NCI-H128 (cell line): ENCODE measurements at regions not wholly inside any gene's neighbourhood (a gene's known extent, or its start where the extent isn't known, plus 50 kb on each side); places are given as distances from the start of the nearest gene placed in this dataset.
"Not testable (repeated sequence)": the region's sequence is repeated elsewhere in the genome, so short reads cannot be mapped to it uniquely, and the experiment has no call there.

Experiments
- DNase-seq: peaks from one replicate; lab custom pipeline; 2025; ENCODE audit not compliant: unreplicated experiment; lab: John Stamatoyannopoulos, UW

GRCh38 chr18:46179306-46179705, 75.1 kb downstream of the HAUS1 start:
- no peak for DNase-seq

DNA sequence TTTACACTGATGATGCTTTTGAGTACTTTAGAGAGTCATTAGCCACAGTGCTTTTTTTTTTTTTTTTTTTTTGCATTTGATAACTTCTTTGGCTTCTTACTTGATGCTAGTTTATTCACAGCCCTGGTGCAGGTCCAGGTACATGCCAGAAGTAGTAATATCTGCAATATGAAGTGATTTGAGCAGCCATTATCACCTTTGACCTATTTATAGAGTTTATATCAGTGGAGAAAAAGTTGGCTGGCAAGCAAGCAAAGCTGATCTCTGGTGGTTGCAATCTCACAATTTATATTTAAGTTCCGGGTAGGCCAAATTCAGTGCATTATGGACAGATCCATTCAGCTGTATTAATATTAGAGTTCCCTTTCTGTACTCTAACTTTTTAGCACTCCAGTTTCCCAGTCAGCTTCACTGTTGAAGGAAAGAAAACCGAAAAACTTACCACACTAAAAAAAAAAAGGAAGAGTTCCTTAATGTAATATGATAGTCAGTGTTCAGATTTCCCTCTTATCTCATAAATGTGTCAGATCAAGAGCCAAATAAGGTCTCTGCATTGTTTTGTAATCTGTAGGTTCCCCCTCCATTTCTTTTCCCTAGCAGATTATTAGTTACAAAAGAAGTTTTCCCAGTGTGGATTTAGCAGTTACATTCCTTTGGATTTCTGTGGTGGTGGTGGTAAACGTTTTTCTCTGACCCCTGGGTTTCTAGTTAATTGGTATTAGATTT, 78.6 kb downstream of the HAUS1 start:
- no peak for DNase-seq

DNA sequence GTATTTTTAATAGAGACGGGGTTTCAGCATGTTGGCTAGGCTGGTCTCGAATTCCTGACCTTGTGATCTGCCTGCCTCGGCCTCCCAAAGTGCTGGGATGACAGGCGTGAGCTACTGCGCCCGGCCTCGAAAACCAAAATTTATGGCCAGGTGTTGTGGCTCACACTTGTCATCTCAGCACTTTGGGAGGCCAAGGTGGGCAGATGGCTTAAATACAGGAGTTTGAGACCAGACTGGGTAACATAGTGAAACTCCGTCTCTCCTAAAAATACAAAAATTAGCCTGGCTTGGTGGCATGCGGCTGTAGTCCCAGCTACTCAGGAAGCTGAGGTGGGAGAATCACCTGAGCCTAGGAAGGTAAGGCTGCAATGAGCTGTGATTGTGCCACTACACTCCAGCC, 80.1 kb downstream of the HAUS1 start:
- not testable (repeated sequence) for DNase-seq

- DNase-seq = no peak
These were observed 80.5 kb downstream of the HAUS1 start for GRCh38 chr18:46184727-46185126.

DNA sequence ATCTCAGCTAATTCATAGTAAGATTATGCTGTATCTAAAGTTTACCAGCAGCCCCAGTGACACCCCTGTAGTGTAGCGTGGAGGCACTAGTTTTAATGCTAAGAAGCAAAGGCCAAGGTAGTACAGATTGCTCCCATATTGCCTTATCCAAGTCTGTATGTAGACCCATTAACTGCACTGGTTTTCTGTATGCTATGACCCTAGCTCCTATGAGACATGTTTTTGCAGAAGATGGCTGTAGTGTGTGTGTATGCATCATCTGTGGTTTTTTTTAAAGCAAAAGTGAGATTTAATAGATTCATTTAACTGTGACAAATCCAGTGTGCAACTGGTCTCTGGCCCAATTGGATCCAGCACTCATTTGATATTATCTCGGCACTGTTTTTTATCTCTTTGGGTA, 86.5 kb downstream of the HAUS1 start:
- DNase-seq = no peak

- DNase-seq = no peak
These were observed 92.5 kb downstream of the HAUS1 start for GRCh38 chr18:46196627-46197243.

DNA sequence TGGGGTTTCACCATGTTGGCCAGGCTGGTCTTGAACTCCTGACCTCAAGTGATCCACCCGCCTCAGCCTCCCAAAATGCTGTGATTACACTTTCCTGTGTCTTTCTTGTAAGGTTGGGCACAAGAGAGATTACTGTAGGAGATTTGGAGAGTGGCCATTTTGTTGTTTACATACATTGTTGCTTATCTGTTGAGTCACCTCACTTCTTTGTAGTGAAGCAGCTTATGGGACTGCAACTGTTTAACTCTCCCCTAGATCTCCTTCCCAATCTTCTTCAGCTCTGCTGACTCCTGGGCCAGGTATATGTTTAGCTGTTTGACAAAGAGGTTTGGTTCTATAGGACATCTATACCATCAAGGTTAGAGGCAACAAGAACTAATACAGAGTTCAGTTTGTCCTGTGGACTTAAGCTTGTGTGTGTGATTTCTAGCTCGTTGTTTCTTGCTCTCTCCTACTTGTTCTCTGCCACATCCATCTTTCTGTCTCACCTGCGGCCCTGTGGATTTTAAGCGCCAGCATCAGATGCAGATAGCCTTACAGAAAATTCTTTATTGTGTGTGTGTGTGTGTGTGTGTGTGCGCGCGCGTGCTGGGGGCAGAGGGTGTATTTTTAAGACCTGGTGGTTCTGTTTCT, 95.4 kb downstream of the HAUS1 start:
- DNase-seq = no peak

DNA sequence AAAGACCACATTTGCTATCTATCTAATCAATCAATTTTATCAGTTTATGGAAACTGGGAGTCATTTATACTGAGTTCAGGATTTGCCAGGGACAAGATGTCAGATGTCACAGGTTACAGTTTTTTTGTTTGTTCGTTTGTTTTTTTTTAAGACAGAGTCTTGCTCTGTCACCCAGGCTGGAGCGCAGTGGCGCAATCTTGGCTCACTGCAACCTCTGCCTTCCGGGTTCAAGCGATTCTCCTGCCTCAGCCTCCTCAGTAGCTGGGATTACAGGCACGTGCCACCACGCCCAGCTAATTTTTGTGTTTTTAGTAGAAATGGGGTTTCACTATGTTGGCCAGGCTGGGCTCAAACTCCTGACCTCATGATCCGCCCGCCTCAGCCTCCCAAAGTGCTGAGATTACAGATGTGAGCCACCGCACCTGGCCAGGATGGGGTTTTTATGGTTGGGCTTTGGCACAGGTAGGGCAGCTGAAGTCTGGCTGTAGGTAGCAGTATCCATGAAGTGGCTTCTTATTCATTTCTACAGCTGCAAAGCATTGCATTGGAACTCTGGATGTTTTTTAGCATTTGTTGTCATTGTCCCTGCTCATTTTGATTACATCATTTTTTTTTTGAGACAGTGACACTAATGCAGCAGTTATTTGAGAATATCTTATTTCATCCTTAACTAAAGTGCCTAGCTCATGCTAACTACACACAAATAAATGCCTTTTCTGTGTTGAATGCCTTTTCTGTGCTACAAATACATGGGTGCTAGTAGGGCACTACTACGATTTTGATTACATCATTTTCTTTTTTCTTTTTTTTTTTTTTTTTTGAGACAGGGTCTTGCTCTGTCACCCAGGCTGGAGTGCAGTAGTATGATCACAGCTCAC, 96.2 kb downstream of the HAUS1 start:
- DNase-seq = not testable (repeated sequence)

DNA sequence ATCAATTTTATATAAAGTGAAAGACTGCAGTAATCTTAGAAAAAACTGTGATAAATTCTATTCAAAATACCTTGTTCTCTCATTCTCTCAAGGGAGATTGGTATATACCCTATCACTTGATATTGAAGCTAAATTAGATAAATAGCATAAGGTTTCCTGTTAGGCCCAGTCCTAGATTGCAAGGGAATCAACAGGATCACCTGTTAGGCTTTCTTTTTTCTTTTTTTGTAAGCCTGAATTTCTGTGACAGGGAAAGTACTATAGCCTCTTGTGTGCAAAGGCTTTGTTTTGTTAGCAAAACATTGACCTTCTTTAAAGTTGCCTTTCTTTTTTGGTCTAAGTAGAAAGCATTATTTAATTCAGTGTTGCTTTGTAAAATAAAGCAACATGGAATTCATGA, 100.0 kb downstream of the HAUS1 start:
- DNase-seq = no peak

- no peak for DNase-seq
These were observed 103.8 kb downstream of the HAUS1 start for GRCh38 chr18:46207985-46208384.

GRCh38 chr18:46209161-46209560, 105.0 kb downstream of the HAUS1 start:
- DNase-seq = no peak

DNA sequence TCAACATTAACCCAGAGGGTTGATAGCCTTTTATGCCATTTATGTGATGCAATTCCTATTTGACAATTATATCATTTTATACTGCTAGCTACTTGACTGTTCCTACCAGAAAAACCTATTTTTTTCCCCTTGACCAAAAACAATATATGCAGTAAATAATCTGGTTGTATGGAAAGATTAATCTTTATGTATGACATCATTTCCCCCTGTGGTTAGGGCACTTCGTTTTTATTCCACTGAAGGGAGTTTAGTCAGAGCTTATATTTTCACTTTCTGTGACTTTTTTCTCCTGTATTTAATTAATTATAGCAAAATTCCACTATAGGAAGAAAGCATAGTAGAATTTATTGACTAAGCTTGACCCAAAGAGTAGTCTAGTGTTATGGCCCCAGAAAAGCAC, 107.6 kb downstream of the HAUS1 start:
- DNase-seq = no peak

DNA sequence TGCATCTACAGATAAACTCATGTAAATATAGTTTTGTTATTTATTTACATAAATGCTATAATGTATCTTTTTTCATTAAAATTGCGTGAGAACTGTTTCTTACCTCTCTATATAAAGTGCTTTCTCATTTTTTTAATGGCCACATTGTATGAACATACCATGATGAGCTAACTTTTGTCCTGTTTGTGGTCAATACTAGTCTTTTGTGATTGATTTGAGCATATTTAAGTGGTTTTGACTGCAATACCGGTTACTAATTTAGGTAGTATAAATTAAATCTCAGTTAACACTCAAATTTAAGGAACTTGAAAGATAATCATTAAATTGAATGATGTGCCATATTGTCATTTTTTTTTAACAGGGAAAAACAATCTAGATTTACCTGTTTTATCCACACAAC, 108.2 kb downstream of the HAUS1 start:
- no peak for DNase-seq

GRCh38 chr18:46213295-46213694, 109.1 kb downstream of the HAUS1 start:
- no peak for DNase-seq

DNA sequence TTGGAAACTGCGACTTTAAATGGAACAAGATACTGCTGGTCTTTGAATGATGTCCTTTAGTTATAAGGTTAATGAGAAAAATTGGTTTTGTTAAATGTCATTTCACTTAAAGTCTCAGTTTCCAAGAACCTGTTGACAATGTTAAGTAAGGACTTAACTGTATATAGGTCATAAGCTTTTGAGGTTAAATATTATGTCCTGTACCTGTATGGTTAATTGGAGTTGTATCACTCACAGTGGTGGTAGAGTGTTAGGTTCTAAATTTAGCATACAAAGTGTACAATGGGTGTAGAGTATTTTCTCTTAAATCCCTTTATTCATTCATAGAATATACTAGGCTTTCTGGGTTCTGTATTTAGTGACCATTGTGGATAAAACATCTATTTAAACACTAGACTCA, 110.2 kb downstream of the HAUS1 start:
- no peak for DNase-seq

GRCh38 chr18:46215902-46216723, 111.9 kb downstream of the HAUS1 start:
- DNase-seq = no peak

GRCh38 chr18:46220116-46220515, 115.9 kb downstream of the HAUS1 start:
- DNase-seq = no peak

DNA sequence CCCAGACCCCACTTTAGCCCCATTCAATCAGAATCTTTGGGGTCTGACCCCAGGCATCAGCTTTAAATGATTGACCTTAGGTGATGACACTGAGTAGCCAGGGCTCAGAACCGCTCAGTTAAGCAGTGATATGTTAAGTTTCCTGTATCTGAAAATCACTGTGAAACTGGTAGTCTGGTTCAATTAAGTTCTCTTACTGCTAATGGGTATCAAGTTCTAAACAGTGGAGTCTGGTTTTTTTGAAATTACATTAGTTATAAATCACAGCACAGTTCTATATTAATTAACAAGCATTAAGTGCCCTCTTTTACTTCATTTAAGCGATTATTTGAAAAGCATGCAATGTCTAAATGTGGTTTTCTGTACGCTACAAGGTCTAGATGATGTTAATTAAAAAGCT, 117.9 kb downstream of the HAUS1 start:
- no peak for DNase-seq

GRCh38 chr18:46222710-46223360, 118.7 kb downstream of the HAUS1 start:
- no peak for DNase-seq

GRCh38 chr18:46224181-46224775, 120.1 kb downstream of the HAUS1 start:
- DNase-seq = no peak
